Vagina (tissue), 2 donors: ENCODE measurements at regions not wholly inside any gene's neighbourhood (a gene's known extent, or its start where the extent isn't known, plus 50 kb on each side); places are given as distances from the start of the nearest gene placed in this dataset.

Experiments
- DNase-seq, 2 donors: peaks; one replicate each; pipeline ENCODE4 v3.0.0-alpha.2; 2017; ENCODE audit errors: extremely low spot score in 2 of 2
- H3K27ac ChIP-seq: fragments of 200-600 bp; sonication (generic); one replicate; pipeline ENCODE4 v1.5.1; 2019
- H3K27me3 ChIP-seq: fragments of 200-600 bp; sonication (generic); one replicate; pipeline ENCODE4 v1.5.1; 2019
- H3K36me3 ChIP-seq, 2 donors: fragments of 200-600 bp; sonication (generic); one replicate each; pipeline ENCODE4 v1.5.1; 2017 to 2019
- H3K4me1 ChIP-seq: fragments of 200-600 bp; sonication (generic); one replicate; pipeline ENCODE4 v1.5.1; 2019
- H3K4me3 ChIP-seq, 2 donors: fragments of 200-600 bp; sonication (generic); 1 replicate in 1 of 2; 2 replicates in 1 of 2; pipeline ENCODE4 v1.5.1; 2016 to 2019
- H3K9me3 ChIP-seq: fragments of 200-600 bp; sonication (generic); one replicate; pipeline ENCODE4 v1.5.1; 2019
- POLR2A ChIP-seq, 2 donors: fragments of 450-650 bp; IDR thresholded peaks; one replicate each; pipeline ENCODE4 v1.6.1; 2017; ENCODE audit warnings: antibody characterized with exemption in 2 of 2, mild to moderate bottlenecking in 2 of 2, moderate library complexity in 2 of 2
- POLR2AphosphoS5 ChIP-seq, 2 donors: sonication (generic); formaldehyde crosslinking; IDR thresholded peaks; one replicate each; pipeline ENCODE4 v1.9.0; 2017; ENCODE audit warnings: antibody characterized with exemption in 2 of 2, mild to moderate bottlenecking in 2 of 2, low read depth in 1 of 2; ENCODE audit not compliant: insufficient read depth in 1 of 2
- intact Hi-C: fragments of 100-400 bp; cut with DNase I; formaldehyde crosslinking; loops from one replicate; pipeline ENCODE4 v1.15.1; 2023
- TF ChIP-seq, protein P1 (sequence below), 3 experiments: fragments of 450-650 bp in 2 of 3; fragments of 200-600 bp in 1 of 3; sonication (generic) in 1 of 3; IDR thresholded peaks; one replicate each; pipeline ENCODE4 v1.5.1; 2017 to 2019; ENCODE audit warnings: antibody characterized with exemption in 3 of 3, mild to moderate bottlenecking in 2 of 3, moderate library complexity in 2 of 3

DNA sequence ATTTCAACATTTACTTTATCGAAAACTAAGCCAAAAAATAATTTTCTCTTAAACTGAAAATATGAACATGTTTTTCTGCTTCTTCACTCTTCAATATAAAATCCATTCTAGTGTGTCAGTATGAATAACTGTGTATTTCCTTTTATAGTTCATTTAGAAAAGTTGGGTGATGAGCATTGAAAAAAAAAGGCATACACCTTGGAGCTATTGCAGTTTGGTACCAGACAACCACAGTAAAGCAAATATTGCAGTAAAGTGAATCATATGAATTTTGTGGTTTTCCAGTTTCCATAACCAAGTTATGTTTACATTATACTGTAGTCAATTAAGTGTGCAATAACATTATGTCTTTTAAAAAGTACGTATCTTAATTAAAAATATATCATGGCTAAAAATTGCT, 195.0 kb upstream of the FOXG1 start:
- H3K27me3 ChIP-seq, result no peaks in the 10 kb centered on the region
- no peak for DNase-seq
- H3K36me3 ChIP-seq, result no peaks in the 10 kb centered on the region
- H3K27ac ChIP-seq, result no peak overlapping the region
- no peaks in the 10 kb centered on the region for H3K9me3 ChIP-seq
- H3K4me3 ChIP-seq, result no peak overlapping the region
- no peaks in the 10 kb centered on the region for H3K4me1 ChIP-seq
- no peak for TF ChIP-seq POLR2AphosphoS5 (IDR thresholded peaks at IDR 0.05; ENCODE audit: insufficient read depth in 1 of 2, low read depth in 1 of 2)
- no peak for TF ChIP-seq POLR2A (IDR thresholded peaks at IDR 0.05)
- TF ChIP-seq, protein P1, sequence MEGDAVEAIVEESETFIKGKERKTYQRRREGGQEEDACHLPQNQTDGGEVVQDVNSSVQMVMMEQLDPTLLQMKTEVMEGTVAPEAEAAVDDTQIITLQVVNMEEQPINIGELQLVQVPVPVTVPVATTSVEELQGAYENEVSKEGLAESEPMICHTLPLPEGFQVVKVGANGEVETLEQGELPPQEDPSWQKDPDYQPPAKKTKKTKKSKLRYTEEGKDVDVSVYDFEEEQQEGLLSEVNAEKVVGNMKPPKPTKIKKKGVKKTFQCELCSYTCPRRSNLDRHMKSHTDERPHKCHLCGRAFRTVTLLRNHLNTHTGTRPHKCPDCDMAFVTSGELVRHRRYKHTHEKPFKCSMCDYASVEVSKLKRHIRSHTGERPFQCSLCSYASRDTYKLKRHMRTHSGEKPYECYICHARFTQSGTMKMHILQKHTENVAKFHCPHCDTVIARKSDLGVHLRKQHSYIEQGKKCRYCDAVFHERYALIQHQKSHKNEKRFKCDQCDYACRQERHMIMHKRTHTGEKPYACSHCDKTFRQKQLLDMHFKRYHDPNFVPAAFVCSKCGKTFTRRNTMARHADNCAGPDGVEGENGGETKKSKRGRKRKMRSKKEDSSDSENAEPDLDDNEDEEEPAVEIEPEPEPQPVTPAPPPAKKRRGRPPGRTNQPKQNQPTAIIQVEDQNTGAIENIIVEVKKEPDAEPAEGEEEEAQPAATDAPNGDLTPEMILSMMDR (IDR thresholded peaks at IDR 0.05), result no peak
- intact Hi-C loops, result no loop called here

DNA sequence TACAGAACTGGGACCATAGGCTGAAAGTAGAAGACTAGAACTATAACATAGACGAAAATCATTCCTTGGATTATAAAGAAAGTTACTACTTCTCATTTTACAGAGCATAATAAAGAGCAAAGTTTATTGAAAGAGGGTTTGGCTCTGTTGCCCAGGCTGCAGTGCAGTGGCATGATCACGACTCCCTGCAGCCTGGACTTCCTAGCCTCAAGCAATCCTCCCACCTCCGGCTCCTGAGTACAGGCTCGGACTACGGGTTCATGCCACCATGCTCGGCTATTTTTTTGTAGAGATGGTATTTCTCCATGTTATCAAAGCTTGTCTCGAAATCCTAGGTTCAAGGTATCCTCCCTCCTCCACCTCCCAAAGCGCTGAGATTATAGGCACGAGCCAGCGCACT, 190.1 kb upstream of the FOXG1 start:
- Histone ChIP-seq H3K9me3 (no peaks in the 10 kb centered on the region), H3K27ac (no peak overlapping the region), H3K4me3 (no peak overlapping the region), H3K27me3 (no peaks in the 10 kb centered on the region), H3K36me3 (no peaks in the 10 kb centered on the region), H3K4me1 (no peaks in the 10 kb centered on the region)
- TF ChIP-seq POLR2A (IDR thresholded peaks at IDR 0.05) (no peak), POLR2AphosphoS5 (IDR thresholded peaks at IDR 0.05; ENCODE audit: insufficient read depth in 1 of 2, low read depth in 1 of 2) (no peak)
- TF ChIP-seq, protein P1 (IDR thresholded peaks at IDR 0.05), result no peak
- intact Hi-C loops, result no loop called here
- DNase-seq, result no peak

DNA sequence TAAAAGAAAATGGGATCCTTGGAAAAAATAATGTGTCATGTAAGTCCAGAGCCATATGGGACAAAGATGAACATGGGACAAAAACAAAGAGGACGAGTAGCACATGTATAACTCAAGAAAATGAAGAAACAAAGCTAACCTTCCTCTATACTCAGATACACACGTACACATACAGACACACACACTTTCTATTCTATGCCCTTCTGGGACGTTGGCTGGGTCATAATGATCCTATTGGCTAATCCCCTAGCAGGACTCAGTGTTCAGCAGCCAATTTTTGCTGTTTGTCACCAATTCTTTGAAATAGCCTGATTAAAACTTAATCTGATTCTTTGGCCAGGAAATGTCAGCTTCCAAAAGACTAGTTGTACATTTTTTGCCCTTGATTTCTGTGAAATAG, 189.4 kb upstream of the FOXG1 start:
- Histone ChIP-seq H3K36me3 (no peaks in the 10 kb centered on the region), H3K27ac (no peak overlapping the region)
- intact Hi-C loops, result no loop called here

DNA sequence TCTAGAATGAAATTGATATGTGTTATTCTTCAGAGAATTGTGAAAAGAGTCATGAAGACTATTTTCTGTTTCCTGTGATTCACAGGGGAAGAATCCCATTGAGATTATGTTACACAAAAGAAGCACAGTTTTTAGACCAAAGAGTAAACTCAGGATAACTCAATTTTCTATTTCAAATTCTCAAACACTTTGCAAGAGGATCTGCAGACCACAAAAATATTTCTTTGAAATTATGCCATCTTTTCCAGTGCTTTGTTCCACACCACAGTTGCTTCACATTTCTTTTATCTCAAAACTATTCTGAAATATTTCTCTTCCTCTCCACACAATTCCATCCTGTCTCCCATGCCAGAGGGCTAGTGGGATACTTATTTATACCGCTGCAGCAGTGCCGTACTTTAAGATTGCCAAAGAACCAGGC, 188.9 kb upstream of the FOXG1 start:
- TF ChIP-seq, protein P1 (IDR thresholded peaks at IDR 0.05), result no peak
- no peak for TF ChIP-seq POLR2A (IDR thresholded peaks at IDR 0.05)
- intact Hi-C loops, result no loop called here
- no peaks in the 10 kb centered on the region for H3K4me1 ChIP-seq
- no peaks in the 10 kb centered on the region for H3K27me3 ChIP-seq
- H3K9me3 ChIP-seq, result no peaks in the 10 kb centered on the region
- no peak for DNase-seq
- no peaks in the 10 kb centered on the region for H3K36me3 ChIP-seq
- H3K4me3 ChIP-seq, result no peak overlapping the region
- H3K27ac ChIP-seq, result no peak overlapping the region

More for the DNA sequence above, 189.4 kb upstream of the FOXG1 start:
- Histone ChIP-seq H3K9me3 (no peaks in the 10 kb centered on the region), H3K4me3 (no peak overlapping the region), H3K27me3 (no peaks in the 10 kb centered on the region), H3K4me1 (no peaks in the 10 kb centered on the region)
- TF ChIP-seq POLR2AphosphoS5 (IDR thresholded peaks at IDR 0.05; ENCODE audit: insufficient read depth in 1 of 2, low read depth in 1 of 2) (no peak), POLR2A (IDR thresholded peaks at IDR 0.05) (no peak)
- TF ChIP-seq, protein P1 (IDR thresholded peaks at IDR 0.05), result no peak
- no peak for DNase-seq

DNA sequence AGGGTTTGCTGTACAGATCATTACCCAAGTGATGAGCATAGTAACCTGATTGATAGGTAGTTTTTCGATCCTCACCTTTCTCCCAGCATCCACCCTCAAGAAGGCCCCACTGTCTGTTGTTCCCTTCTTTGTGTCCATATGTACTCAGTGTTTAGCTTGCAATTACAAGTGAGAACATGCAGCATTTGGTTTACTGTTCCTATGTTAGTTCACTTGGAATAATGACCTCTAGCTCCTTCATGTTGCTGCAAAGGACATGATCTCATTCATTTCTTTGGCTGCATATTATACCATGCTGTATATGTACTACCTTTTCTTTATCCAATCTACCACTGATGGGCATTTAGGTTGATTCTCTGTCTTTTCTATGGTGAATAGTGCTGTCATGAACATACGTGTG, 181.6 kb upstream of the FOXG1 start:
- TF ChIP-seq POLR2AphosphoS5 (IDR thresholded peaks at IDR 0.05; ENCODE audit: insufficient read depth in 1 of 2, low read depth in 1 of 2) (no peak), POLR2A (IDR thresholded peaks at IDR 0.05) (no peak)
- TF ChIP-seq, protein P1 (IDR thresholded peaks at IDR 0.05), result no peak
- Histone ChIP-seq H3K4me3 (no peak overlapping the region), H3K9me3 (no peaks in the 10 kb centered on the region), H3K4me1 (no peaks in the 10 kb centered on the region), H3K27me3 (no peaks in the 10 kb centered on the region), H3K36me3 (no peaks in the 10 kb centered on the region), H3K27ac (no peak overlapping the region)
- no peak for DNase-seq
- intact Hi-C loops, result no loop called here
